Hypothalamus (tissue), 51 donors: ENCODE measurements at regions not wholly inside any gene's neighbourhood (a gene's known extent, or its start where the extent isn't known, plus 50 kb on each side); places are given as distances from the start of the nearest gene placed in this dataset.
A peak's percentile ranks its signal among the peaks of the same experiment; 100 is the strongest.

ENCODE experiments used
- DNase-seq, 51 donors: peaks; one replicate each; lab custom pipeline; 2025; lab: John Stamatoyannopoulos, UW

DNA sequence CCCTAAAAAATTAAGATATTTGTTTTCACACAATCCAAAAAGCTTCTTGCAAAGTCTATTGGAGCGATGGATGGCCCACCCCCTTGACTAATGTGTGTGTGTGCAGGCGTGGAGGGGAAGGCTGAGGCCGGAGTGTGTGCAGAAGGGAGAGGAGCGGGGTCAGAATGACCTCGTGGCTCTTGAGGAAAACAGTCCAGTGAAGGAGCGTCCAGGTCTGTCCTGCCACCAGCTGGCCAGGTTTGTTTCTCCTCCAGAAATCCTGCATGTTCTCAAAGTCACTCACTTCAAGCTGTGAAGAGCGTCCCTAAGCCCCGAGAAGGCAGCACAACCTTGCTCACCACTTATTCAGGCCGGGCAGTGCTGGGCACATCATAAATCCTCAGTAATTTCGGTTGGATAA, 69.5 kb upstream of the SSX2IP start:
- no peak for DNase-seq

GRCh38 chr1:84758968-84759491, 68.8 kb upstream of the SSX2IP start:
- peak in 21 of 51 donors; percentile 4 to 68 (median 18) for DNase-seq

DNA sequence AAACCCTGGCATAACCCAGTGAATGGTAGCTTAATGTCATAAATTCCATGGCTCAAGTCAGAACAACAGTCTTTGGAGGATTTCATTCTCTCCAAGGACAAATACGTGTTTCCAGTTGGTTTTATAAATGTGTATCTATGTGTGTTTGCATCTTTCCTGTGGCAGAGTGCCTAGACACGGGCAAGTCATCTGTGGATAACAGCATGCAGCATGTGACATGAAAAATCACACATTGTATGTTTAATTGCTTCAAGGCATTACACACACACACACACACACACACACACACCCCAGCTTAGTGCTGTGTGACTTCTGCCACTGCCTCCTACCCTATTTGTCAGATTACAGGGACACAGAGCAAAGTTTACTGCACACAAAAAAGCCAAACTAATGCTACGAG, 68.2 kb upstream of the SSX2IP start:
- peak in 1 of 51 donors; percentile 37 for DNase-seq

- DNase-seq, result no peak
These were observed 67.0 kb upstream of the SSX2IP start for GRCh38 chr1:84757301-84757700.

DNA sequence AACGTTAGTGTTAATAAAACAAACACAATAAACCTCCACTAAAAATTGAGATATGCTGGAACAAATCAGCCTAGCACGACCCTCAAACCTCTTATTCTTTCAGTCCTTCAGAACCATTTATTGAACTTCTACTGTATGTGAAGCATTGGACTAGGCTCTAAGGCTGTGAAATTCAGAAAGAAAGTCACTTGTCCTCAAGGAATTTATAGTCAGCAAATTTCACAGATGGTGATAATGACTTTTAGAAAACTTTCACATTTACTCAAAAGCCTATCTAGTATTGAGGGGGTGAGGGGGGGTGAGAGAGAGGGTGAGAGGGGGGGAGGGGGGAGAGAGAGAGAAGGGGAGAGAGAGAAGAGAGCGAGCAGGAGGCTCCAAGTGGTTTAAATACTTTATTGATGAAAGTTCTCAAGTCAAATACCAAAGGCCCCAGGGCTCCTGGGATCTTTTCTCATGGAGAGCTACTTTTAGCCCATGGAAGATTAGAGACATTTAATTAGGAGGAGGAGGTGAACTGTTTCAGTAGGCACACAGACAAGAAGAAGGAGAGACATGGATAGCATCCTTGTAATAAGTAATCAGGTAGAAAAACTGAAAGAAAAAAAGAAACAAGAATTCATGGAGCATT, 66.3 kb upstream of the SSX2IP start:
- no peak for DNase-seq

- DNase-seq, result no peak
These were observed 65.7 kb upstream of the SSX2IP start for GRCh38 chr1:84756001-84756400.

- DNase-seq, result no peak
These were observed 65.0 kb upstream of the SSX2IP start for GRCh38 chr1:84755216-84755615.

- peak in 2 of 51 donors; percentile 4 to 14 for DNase-seq
These were observed 64.1 kb upstream of the SSX2IP start for GRCh38 chr1:84754386-84754703.

DNA sequence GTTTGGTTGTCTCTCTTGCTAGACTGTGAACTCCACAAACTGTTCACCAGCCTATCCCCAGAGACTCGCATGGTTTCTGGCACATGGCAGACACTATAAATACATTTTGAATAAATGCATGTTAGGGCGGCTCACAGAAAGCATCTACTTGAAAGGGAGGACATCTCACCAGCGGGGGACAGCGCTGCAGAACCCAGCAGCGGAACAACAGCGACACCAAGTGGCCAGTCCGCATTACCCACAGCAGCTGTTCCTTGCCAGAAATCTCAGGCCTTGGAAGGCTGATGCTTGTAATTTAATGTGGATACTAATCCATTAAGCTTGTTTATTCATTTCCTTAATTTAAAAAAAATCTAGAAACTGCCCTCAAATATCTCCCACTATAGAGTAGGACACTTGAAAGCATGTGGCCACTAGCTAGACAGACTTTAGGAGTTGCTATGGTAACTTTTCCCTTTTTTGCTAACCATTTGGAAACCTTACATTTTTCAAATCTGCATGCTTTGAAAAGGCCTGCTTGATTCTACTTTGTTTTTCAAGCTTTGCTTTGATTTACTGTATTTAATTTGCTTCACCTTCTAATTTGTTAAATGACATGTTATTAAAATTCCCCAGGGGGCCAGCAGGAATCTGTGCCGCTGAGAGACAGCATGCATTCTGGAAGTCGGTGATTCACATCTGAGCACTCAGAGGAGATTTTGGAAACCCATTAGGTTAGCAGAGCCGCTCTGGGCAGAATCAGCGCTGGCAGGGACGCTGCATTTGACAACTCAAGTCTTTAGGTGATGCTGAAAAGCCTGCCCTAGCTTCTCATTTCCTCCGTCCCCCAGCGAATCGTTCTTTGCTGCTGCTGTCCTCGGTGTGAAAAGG, 63.5 kb upstream of the SSX2IP start:
- peak in 48 of 51 donors; percentile 13 to 91 (median 54) for DNase-seq

DNA sequence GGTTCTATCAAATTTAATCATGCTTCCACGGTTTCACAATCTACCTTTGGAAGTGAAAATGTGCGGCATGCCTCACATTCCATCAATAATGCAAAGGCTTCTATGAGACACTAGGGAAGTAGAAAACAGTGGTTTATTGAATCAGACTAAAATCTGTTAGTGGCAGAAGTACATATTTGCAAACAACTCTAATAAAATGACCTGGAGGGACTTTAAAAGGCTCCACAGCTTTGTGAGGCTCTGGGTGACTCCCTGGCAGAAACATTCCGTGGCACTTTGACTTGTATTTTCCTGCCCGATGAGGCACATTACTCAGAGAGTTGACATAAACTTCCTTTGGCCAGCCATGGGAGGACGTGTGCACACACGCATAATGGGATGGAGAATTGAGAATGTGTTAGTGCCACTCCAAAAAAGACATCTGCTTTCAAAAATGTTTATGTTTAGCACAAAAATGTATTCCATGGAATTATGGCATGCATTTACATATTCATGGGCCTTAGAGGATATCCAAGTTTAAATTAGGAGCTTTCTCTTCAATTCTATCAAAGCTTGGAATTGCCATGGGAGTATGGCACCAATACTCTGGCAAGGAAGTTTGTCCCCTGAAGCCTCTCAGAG, 60.0 kb upstream of the SSX2IP start:
- no peak for DNase-seq

GRCh38 chr1:84749427-84749826, 59.2 kb upstream of the SSX2IP start:
- no peak for DNase-seq

DNA sequence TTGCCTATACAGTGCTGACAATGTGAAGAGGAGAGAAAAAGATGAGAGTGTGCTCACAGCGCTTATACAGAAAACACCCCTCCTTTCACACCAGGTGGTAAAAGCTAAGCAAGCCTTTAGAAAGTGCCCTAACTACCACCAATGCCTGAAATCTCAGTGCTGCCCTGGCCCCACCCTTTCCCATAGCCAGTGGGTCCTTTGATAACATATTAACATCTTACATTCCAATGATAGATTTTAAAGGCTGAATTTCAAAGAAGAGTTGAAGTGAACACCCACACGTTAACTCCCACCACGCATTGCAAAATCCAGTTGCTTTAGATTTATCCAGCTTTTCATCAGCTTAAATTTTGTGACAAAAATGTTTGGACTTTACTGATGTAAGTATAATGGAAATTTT, 58.1 kb upstream of the SSX2IP start:
- peak in 1 of 51 donors; percentile 35 for DNase-seq

DNA sequence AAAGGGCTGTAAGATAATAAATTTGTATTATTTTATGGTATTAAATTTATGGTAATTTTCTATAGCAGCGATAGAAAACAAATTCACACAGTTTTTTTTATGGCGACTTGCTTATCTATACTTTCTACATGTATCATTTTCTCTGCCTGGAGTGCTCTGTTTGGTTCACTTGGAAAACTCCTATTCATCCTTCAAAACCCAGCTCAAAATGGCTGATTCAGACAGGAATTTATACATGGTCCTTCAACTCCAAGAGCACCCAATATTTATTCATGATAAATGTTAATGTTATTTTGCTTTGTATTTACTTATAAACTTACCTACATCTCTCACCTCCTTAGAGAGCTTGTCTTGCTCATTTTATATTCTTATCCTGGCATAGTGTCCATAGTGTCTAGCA, 55.6 kb upstream of the SSX2IP start:
- DNase-seq, result no peak

- no peak for DNase-seq
These were observed 53.6 kb upstream of the SSX2IP start for GRCh38 chr1:84743896-84744295.

- DNase-seq, result no peak
These were observed 52.4 kb upstream of the SSX2IP start for GRCh38 chr1:84742653-84743052.

- no peak for DNase-seq
These were observed 49.9 kb upstream of the SSX2IP start for GRCh38 chr1:84740050-84740714.
